ENCODE measurements at regions not wholly inside any gene's neighbourhood (a gene's known extent, or its start where the extent isn't known, plus 50 kb on each side); places are given as distances from the start of the nearest gene placed in this dataset.
"Not testable (repeated sequence)": the region's sequence is repeated elsewhere in the genome, so short reads cannot be mapped to it uniquely, and the experiment has no call there.

DNA sequence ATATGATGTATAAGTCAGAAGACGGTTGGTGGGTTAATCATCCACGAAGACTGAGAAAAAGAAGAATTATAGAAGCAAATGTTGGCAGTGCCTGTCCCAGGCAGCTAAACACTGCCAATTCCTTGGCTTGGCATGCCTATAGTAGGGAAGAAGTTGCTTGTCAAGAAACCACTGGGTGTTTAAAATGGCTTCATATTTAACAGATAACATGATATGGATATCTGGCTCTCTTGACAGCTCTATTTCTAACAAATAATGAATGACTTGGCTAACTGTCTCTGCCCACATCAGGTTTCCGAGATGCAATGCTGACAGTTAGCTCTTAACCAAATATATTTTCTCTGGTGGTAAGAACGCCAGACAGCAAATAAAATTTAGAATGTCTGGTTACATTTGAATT lies 341.7 kb upstream of the KCNMB2 start:
- H3K36me3 ChIP-seq (ENCODE audit: control insufficient read depth in 5 of 5, insufficient read depth in 5 of 5, low read length in 5 of 5) = no peaks in the 10 kb centered on the region
- H3K9ac ChIP-seq (ENCODE audit: low read length in 5 of 5) = no peak overlapping the region
- H3K9me3 ChIP-seq (ENCODE audit: control insufficient read depth in 5 of 5, low read length in 5 of 5) = no peaks in the 10 kb centered on the region
- no peak overlapping the region for H3K27ac ChIP-seq (ENCODE audit: low read depth, low read length)
- peaks cover 0 to 3% (median 0%) of the 10 kb centered on the region in 5 donors for H3K4me1 ChIP-seq (ENCODE audit: control insufficient read depth in 5 of 5, insufficient read depth in 5 of 5, low read length in 5 of 5)
- no peaks in the 10 kb centered on the region for H3K27me3 ChIP-seq (ENCODE audit: control insufficient read depth in 5 of 5, insufficient read depth in 4 of 5, low read length in 5 of 5)
- H3K4me3 ChIP-seq (ENCODE audit: low read depth in 1 of 5, low read length in 5 of 5) = no peak overlapping the region

DNA sequence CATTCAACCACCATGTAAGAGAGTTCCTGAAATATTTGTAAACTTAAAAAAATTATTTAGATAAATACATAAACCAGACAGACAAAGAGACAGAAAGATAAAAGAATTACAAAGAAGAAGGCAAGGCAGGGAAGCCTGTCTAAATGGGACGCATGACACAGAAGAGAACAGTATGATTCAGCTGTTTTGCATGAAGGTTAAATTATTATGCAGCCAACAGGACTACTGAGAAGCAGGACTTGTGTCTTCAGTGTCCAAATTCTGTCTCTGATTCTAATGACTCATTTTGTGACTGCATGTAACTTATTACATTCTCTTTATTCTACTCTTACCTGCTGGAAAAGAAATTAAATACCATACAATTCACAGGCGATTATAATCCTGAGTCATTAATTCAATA lies 340.4 kb upstream of the KCNMB2 start:
- no peak overlapping the region for H3K9ac ChIP-seq (ENCODE audit: low read length in 5 of 5)
- no peak overlapping the region for H3K4me3 ChIP-seq (ENCODE audit: low read depth in 1 of 5, low read length in 5 of 5)
- no peaks in the 10 kb centered on the region for H3K36me3 ChIP-seq (ENCODE audit: control insufficient read depth in 5 of 5, insufficient read depth in 5 of 5, low read length in 5 of 5)
- no peaks in the 10 kb centered on the region for H3K27me3 ChIP-seq (ENCODE audit: control insufficient read depth in 5 of 5, insufficient read depth in 4 of 5, low read length in 5 of 5)
- no peaks in the 10 kb centered on the region for H3K9me3 ChIP-seq (ENCODE audit: control insufficient read depth in 5 of 5, low read length in 5 of 5)
- H3K4me1 ChIP-seq (ENCODE audit: control insufficient read depth in 5 of 5, insufficient read depth in 5 of 5, low read length in 5 of 5) = peaks cover 0 to 3% (median 0%) of the 10 kb centered on the region in 5 donors
- no peak overlapping the region for H3K27ac ChIP-seq (ENCODE audit: low read depth, low read length)

DNA sequence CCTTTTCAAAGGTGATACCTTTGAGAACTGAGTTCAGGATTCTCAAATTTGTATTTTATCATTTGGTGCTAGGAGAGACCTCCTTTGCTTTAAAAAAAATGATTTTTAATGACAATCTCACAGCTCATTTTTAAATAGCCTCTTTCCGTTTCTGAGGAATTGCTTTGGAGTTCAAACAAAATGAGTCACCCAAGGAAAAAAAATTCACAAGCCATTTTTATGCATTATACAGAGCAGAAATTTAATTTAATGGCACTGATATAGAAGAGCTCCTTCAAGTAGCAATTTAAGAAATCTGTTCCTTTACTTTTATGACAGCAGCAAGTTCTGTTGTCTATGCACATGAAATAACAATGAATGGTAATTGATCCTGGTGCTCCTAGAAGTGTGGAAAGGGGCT lies 337.9 kb upstream of the KCNMB2 start:
- H3K27ac ChIP-seq (ENCODE audit: low read depth, low read length) = no peak overlapping the region
- H3K27me3 ChIP-seq (ENCODE audit: control insufficient read depth in 5 of 5, insufficient read depth in 4 of 5, low read length in 5 of 5) = no peaks in the 10 kb centered on the region
- no peak overlapping the region for H3K4me3 ChIP-seq (ENCODE audit: low read depth in 1 of 5, low read length in 5 of 5)
- H3K4me1 ChIP-seq (ENCODE audit: control insufficient read depth in 5 of 5, insufficient read depth in 5 of 5, low read length in 5 of 5) = peaks cover 0 to 11% (median 10%) of the 10 kb centered on the region in 5 donors
- H3K36me3 ChIP-seq (ENCODE audit: control insufficient read depth in 5 of 5, insufficient read depth in 5 of 5, low read length in 5 of 5) = no peaks in the 10 kb centered on the region
- no peak overlapping the region for H3K9ac ChIP-seq (ENCODE audit: low read length in 5 of 5)
- H3K9me3 ChIP-seq (ENCODE audit: control insufficient read depth in 5 of 5, low read length in 5 of 5) = no peaks in the 10 kb centered on the region

DNA sequence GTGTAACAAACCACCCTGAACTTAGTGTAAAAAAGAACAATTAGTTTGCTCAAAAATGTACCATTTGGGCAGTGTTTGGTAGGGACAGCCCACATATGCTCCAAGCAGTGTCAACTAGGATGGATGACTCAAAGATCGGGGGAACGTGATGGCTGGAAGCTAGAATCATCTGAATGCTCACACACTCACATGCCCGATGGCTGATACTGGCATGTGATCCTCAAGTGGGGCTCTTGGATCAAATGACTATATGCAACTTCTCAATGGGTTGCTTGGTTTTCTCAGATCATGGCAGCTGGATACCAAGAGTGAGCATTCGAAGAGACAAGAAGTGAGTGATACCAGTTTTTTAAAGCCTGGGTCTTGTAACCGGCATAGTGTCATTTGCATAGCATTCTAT lies 335.9 kb upstream of the KCNMB2 start:
- Histone ChIP-seq H3K27me3 (ENCODE audit: control insufficient read depth in 5 of 5, insufficient read depth in 4 of 5, low read length in 5 of 5) (no peaks in the 10 kb centered on the region), H3K9ac (ENCODE audit: low read length in 5 of 5) (no peak overlapping the region), H3K36me3 (ENCODE audit: control insufficient read depth in 5 of 5, insufficient read depth in 5 of 5, low read length in 5 of 5) (no peaks in the 10 kb centered on the region), H3K4me1 (ENCODE audit: control insufficient read depth in 5 of 5, insufficient read depth in 5 of 5, low read length in 5 of 5) (peaks cover 0 to 11% (median 10%) of the 10 kb centered on the region in 5 donors), H3K27ac (ENCODE audit: low read depth, low read length) (no peak overlapping the region), H3K9me3 (ENCODE audit: control insufficient read depth in 5 of 5, low read length in 5 of 5) (no peaks in the 10 kb centered on the region), H3K4me3 (ENCODE audit: low read depth in 1 of 5, low read length in 5 of 5) (no peak overlapping the region)

DNA sequence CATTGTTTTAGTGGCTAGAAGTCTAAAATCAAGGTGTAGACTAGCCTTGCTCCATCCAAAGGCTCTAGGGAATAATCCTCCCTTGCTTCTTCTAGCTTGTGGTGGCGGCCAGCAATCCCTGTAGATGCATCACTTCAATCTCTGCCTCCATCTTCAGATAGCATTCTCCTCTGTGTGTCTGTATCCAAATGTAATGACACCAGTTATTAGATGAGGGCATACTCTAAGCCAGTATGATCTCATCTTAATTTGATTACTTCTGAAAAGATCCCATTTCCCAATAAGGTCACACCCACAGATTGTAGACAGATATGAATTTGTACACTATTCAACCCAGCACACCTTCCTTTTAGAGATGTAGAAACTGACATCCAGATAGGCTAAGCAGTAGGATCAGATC lies 334.5 kb upstream of the KCNMB2 start:
- Histone ChIP-seq H3K4me3 (ENCODE audit: low read depth in 1 of 5, low read length in 5 of 5) (no peak overlapping the region), H3K27ac (ENCODE audit: low read depth, low read length) (no peak overlapping the region), H3K27me3 (ENCODE audit: control insufficient read depth in 5 of 5, insufficient read depth in 4 of 5, low read length in 5 of 5) (no peaks in the 10 kb centered on the region), H3K9ac (ENCODE audit: low read length in 5 of 5) (no peak overlapping the region), H3K9me3 (ENCODE audit: control insufficient read depth in 5 of 5, low read length in 5 of 5) (no peaks in the 10 kb centered on the region), H3K36me3 (ENCODE audit: control insufficient read depth in 5 of 5, insufficient read depth in 5 of 5, low read length in 5 of 5) (no peaks in the 10 kb centered on the region), H3K4me1 (ENCODE audit: control insufficient read depth in 5 of 5, insufficient read depth in 5 of 5, low read length in 5 of 5) (peaks cover 0 to 11% (median 10%) of the 10 kb centered on the region in 5 donors)

DNA sequence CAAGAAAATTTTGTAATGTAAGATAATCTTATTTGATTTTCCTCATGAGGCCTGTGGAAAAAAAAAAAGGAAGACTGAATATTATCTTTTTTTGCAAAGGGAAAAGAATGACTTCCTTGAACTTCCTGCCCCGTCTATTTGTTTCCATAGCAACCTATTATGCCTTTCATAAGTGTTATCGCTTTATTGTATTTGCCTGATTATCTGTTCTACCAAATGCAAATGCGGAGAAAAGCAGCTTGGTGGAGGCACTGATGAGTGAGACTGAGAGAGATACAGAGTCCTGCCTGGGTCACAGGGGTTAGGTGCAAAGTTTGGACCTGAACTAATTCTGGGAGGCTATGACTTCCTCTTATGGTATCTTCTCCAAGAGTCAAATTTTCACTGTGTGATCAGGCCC lies 334.0 kb upstream of the KCNMB2 start:
- H3K4me3 ChIP-seq (ENCODE audit: low read depth in 1 of 5, low read length in 5 of 5) = no peak overlapping the region
- no peak overlapping the region for H3K9ac ChIP-seq (ENCODE audit: low read length in 5 of 5)
- H3K27ac ChIP-seq (ENCODE audit: low read depth, low read length) = no peak overlapping the region
- peaks cover 0 to 11% (median 10%) of the 10 kb centered on the region in 5 donors for H3K4me1 ChIP-seq (ENCODE audit: control insufficient read depth in 5 of 5, insufficient read depth in 5 of 5, low read length in 5 of 5)
- H3K27me3 ChIP-seq (ENCODE audit: control insufficient read depth in 5 of 5, insufficient read depth in 4 of 5, low read length in 5 of 5) = no peaks in the 10 kb centered on the region
- no peaks in the 10 kb centered on the region for H3K9me3 ChIP-seq (ENCODE audit: control insufficient read depth in 5 of 5, low read length in 5 of 5)
- H3K36me3 ChIP-seq (ENCODE audit: control insufficient read depth in 5 of 5, insufficient read depth in 5 of 5, low read length in 5 of 5) = no peaks in the 10 kb centered on the region

DNA sequence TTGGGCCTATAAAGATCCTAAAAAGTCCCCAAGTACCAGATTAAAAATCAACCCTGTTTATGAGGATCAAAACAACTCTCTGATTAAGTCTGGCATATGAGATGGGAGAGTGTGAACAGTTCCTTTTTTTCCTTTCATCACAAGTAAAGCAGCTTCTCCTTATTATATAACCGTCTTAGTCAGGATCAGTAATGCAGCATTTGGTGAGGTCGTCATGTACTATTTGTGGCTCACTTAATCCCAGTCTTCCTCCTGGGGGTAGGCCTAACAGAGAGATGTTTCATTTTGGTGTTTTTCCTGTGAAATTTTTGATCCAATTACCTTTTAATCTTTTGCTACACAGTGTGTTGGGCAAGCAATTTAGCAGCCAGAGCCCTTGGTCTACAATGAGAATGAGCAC lies 333.1 kb upstream of the KCNMB2 start:
- Histone ChIP-seq H3K27me3 (ENCODE audit: control insufficient read depth in 5 of 5, insufficient read depth in 4 of 5, low read length in 5 of 5) (no peaks in the 10 kb centered on the region), H3K4me3 (ENCODE audit: low read depth in 1 of 5, low read length in 5 of 5) (no peak overlapping the region), H3K9ac (ENCODE audit: low read length in 5 of 5) (no peak overlapping the region), H3K27ac (ENCODE audit: low read depth, low read length) (no peak overlapping the region), H3K4me1 (ENCODE audit: control insufficient read depth in 5 of 5, insufficient read depth in 5 of 5, low read length in 5 of 5) (peaks cover 0 to 11% (median 10%) of the 10 kb centered on the region in 5 donors), H3K9me3 (ENCODE audit: control insufficient read depth in 5 of 5, low read length in 5 of 5) (no peaks in the 10 kb centered on the region), H3K36me3 (ENCODE audit: control insufficient read depth in 5 of 5, insufficient read depth in 5 of 5, low read length in 5 of 5) (no peaks in the 10 kb centered on the region)

DNA sequence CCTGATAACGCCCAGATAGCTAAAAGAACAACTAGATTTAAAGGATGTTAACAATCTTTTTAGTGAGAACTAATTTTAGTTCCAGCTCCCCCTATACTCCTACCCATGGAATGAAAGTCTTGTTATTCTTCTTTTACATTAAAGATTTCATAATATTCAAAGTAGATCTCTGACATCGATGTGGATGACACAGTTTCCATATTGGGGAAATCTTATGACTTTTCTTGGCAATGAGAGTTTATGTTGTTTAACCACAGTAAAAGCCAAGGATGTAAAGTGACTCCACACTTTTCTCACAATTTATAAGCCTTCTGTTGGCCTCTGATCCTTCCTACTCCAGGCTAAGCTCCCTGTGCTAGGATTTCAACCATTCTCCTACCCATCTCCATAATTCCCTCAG lies 332.6 kb upstream of the KCNMB2 start:
- no peaks in the 10 kb centered on the region for H3K27me3 ChIP-seq (ENCODE audit: control insufficient read depth in 5 of 5, insufficient read depth in 4 of 5, low read length in 5 of 5)
- H3K9ac ChIP-seq (ENCODE audit: low read length in 5 of 5) = no peak overlapping the region
- H3K36me3 ChIP-seq (ENCODE audit: control insufficient read depth in 5 of 5, insufficient read depth in 5 of 5, low read length in 5 of 5) = no peaks in the 10 kb centered on the region
- no peaks in the 10 kb centered on the region for H3K9me3 ChIP-seq (ENCODE audit: control insufficient read depth in 5 of 5, low read length in 5 of 5)
- H3K4me1 ChIP-seq (ENCODE audit: control insufficient read depth in 5 of 5, insufficient read depth in 5 of 5, low read length in 5 of 5) = peaks cover 0 to 11% (median 8%) of the 10 kb centered on the region in 5 donors
- no peak overlapping the region for H3K4me3 ChIP-seq (ENCODE audit: low read depth in 1 of 5, low read length in 5 of 5)
- H3K27ac ChIP-seq (ENCODE audit: low read depth, low read length) = no peak overlapping the region

DNA sequence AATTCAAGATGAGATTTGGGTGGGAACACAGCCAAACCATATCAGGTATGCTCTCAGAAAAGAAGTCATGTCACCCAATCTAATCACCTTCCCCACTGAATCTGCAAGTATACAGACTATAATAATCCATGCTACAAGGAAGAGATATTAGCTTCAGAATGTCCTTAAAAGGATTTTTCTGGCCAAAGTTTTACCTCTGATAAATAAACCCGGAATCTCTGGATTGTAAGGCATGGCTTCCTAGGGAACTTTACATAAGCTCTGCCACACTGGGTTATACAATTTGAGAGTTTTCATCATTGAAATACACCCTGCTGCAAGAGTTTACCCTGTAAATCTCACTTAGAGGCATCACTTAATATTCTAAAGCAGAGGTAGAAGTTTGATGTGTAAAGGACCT lies 330.5 kb upstream of the KCNMB2 start:
- Histone ChIP-seq H3K4me1 (ENCODE audit: control insufficient read depth in 5 of 5, insufficient read depth in 5 of 5, low read length in 5 of 5) (peaks cover 0 to 11% (median 7%) of the 10 kb centered on the region in 5 donors), H3K9me3 (ENCODE audit: control insufficient read depth in 5 of 5, low read length in 5 of 5) (no peaks in the 10 kb centered on the region), H3K36me3 (ENCODE audit: control insufficient read depth in 5 of 5, insufficient read depth in 5 of 5, low read length in 5 of 5) (no peaks in the 10 kb centered on the region), H3K27ac (ENCODE audit: low read depth, low read length) (no peak overlapping the region), H3K27me3 (ENCODE audit: control insufficient read depth in 5 of 5, insufficient read depth in 4 of 5, low read length in 5 of 5) (no peaks in the 10 kb centered on the region), H3K4me3 (ENCODE audit: low read depth in 1 of 5, low read length in 5 of 5) (no peak overlapping the region), H3K9ac (ENCODE audit: low read length in 5 of 5) (no peak overlapping the region)

DNA sequence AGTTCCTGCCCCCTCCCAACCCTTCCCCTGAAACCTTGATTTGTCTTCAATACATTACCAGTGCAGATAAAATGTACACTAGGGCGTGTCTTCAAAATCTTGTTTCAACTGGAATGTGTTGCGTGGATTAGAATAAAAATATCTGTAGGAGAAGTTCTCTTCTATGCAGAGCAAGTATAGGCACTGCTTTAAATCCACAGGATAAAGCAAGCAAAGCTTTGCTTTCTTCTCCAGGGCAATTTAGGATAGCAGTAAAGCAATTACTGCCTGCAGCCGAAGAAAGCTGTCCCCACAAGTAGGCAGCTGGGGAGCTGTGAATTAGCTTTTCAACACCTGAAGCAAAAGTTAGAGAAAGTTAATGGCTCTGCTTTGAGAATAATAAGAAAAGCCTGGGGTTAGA lies 329.7 kb upstream of the KCNMB2 start:
- no peaks in the 10 kb centered on the region for H3K9me3 ChIP-seq (ENCODE audit: control insufficient read depth in 5 of 5, low read length in 5 of 5)
- H3K9ac ChIP-seq (ENCODE audit: low read length in 5 of 5) = no peak overlapping the region
- no peak overlapping the region for H3K4me3 ChIP-seq (ENCODE audit: low read depth in 1 of 5, low read length in 5 of 5)
- no peaks in the 10 kb centered on the region for H3K27me3 ChIP-seq (ENCODE audit: control insufficient read depth in 5 of 5, insufficient read depth in 4 of 5, low read length in 5 of 5)
- H3K36me3 ChIP-seq (ENCODE audit: control insufficient read depth in 5 of 5, insufficient read depth in 5 of 5, low read length in 5 of 5) = no peaks in the 10 kb centered on the region
- no peak overlapping the region for H3K27ac ChIP-seq (ENCODE audit: low read depth, low read length)
- peaks cover 0 to 9% (median 7%) of the 10 kb centered on the region in 5 donors for H3K4me1 ChIP-seq (ENCODE audit: control insufficient read depth in 5 of 5, insufficient read depth in 5 of 5, low read length in 5 of 5)

DNA sequence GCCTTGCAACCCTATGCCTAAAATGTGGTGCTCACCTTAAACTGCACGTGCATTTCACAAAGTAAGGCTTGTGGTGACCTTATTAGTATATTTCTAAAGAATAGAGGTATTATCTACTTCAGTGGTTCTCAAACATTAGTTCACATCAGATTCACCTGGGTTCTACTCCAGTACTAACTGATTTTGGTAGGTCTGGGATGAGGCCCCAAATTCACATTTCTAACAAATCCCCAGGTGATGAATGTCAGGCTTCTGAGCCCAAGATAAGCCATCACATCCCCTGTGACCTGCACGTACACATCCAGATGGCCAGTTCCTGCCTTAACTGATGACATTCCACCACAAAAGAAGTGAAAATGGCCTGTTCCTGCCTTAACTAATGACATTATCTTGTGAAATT lies 329.1 kb upstream of the KCNMB2 start:
- not testable (repeated sequence) for H3K9me3 ChIP-seq (ENCODE audit: control insufficient read depth in 5 of 5, low read length in 5 of 5); H3K4me1 ChIP-seq (ENCODE audit: control insufficient read depth in 5 of 5, insufficient read depth in 5 of 5, low read length in 5 of 5); H3K27ac ChIP-seq (ENCODE audit: low read depth, low read length); H3K4me3 ChIP-seq (ENCODE audit: low read depth in 1 of 5, low read length in 5 of 5); H3K9ac ChIP-seq (ENCODE audit: low read length in 5 of 5); H3K36me3 ChIP-seq (ENCODE audit: control insufficient read depth in 5 of 5, insufficient read depth in 5 of 5, low read length in 5 of 5); H3K27me3 ChIP-seq (ENCODE audit: control insufficient read depth in 5 of 5, insufficient read depth in 4 of 5, low read length in 5 of 5)
